ENCODE measurements at regions not wholly inside any gene's neighbourhood (a gene's known extent, or its start where the extent isn't known, plus 50 kb on each side); places are given as distances from the start of the nearest gene placed in this dataset.

DNA sequence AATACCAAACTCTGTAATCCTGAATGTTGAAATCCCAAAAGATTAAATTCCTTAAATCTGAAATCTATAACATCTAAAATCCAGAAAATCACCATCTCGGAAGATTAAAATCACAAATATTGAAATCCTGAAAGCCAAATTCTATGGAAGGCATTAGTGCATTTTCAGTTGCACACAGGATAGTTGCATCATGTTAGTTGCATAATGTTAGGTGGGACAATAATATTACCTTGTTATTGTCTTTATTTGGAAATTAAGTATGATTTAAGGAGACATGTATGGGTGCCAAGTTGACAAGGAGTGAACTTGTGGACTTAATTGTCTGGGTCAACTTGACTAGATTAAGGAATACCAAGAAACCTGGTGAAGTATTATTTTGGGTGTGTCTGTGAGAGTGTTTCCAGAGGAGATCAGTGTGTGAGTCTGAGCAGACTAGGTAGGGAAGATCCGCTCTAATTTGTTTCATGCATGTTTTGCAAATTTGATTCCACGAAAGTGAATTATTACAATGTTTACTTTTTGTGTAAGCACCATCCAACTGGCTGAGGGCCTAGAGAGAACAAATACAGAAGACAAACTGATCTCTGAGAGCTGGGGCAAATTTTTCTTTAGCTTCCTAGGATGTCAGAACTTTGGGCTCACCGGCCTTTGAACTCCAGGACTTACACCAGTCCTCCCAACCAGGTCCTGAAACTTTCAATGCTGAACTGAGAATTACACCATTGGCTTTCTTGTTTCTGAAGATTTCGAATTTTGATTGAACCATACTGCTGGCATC, 545.1 kb upstream of the IRAK1BP1 start:
- TF ChIP-seq TCF12 (IDR thresholded peaks at IDR 0.05; ENCODE audit: low read depth) (no peak), CREB1 (IDR thresholded peaks at IDR 0.05; ENCODE audit: low read depth) (no peak), TEAD4 (IDR thresholded peaks at IDR 0.05) (no peak), EGR1 (IDR thresholded peaks at IDR 0.05) (no peak), FOXM1 (IDR thresholded peaks at IDR 0.05; ENCODE audit: borderline replicate concordance, low read depth) (no peak), EP300 (IDR thresholded peaks at IDR 0.05; ENCODE audit: borderline replicate concordance) (no peak), CEBPB (IDR thresholded peaks at IDR 0.05) (no peak)

DNA sequence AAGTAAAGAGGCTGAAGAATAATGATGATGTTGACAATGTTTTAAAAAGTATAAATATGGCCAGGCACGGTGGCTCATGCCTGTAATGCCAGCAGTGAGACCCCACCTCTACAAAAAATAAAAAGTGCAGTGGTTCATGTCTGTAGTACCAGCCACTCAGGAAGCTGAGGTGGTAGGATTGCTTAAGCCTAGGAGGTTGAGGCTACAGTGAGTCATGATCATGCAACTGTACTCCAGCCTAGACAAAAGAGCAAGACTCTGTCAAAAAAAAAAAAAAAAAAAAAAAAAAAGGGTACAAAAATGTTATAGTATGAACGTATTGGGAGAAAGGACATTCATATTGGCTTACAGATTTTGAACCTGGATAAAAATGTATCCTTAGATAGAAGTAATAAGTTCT, 543.1 kb upstream of the IRAK1BP1 start:
- TF ChIP-seq TEAD4 (IDR thresholded peaks at IDR 0.05) (no peak), CREB1 (IDR thresholded peaks at IDR 0.05; ENCODE audit: low read depth) (no peak), EGR1 (IDR thresholded peaks at IDR 0.05) (no peak), YY1 (IDR thresholded peaks at IDR 0.05; ENCODE audit: low read depth) (no peak), TAF1 (IDR thresholded peaks at IDR 0.05; ENCODE audit: low read depth) (no peak), RAD21 (IDR thresholded peaks at IDR 0.05; ENCODE audit: low read depth) (no peak), NFIC (IDR thresholded peaks at IDR 0.05) (no peak), ZBTB7A (IDR thresholded peaks at IDR 0.05; ENCODE audit: low read depth) (no peak), FOXM1 (IDR thresholded peaks at IDR 0.05; ENCODE audit: borderline replicate concordance, low read depth) (no peak), CEBPB (IDR thresholded peaks at IDR 0.05) (no peak), EP300 (IDR thresholded peaks at IDR 0.05; ENCODE audit: borderline replicate concordance) (no peak), TCF12 (IDR thresholded peaks at IDR 0.05; ENCODE audit: low read depth) (no peak)
- TF ChIP-seq, protein P1, sequence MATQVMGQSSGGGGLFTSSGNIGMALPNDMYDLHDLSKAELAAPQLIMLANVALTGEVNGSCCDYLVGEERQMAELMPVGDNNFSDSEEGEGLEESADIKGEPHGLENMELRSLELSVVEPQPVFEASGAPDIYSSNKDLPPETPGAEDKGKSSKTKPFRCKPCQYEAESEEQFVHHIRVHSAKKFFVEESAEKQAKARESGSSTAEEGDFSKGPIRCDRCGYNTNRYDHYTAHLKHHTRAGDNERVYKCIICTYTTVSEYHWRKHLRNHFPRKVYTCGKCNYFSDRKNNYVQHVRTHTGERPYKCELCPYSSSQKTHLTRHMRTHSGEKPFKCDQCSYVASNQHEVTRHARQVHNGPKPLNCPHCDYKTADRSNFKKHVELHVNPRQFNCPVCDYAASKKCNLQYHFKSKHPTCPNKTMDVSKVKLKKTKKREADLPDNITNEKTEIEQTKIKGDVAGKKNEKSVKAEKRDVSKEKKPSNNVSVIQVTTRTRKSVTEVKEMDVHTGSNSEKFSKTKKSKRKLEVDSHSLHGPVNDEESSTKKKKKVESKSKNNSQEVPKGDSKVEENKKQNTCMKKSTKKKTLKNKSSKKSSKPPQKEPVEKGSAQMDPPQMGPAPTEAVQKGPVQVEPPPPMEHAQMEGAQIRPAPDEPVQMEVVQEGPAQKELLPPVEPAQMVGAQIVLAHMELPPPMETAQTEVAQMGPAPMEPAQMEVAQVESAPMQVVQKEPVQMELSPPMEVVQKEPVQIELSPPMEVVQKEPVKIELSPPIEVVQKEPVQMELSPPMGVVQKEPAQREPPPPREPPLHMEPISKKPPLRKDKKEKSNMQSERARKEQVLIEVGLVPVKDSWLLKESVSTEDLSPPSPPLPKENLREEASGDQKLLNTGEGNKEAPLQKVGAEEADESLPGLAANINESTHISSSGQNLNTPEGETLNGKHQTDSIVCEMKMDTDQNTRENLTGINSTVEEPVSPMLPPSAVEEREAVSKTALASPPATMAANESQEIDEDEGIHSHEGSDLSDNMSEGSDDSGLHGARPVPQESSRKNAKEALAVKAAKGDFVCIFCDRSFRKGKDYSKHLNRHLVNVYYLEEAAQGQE (IDR thresholded peaks at IDR 0.05; ENCODE audit: low read depth) = no peak
- TF ChIP-seq, protein P2, sequence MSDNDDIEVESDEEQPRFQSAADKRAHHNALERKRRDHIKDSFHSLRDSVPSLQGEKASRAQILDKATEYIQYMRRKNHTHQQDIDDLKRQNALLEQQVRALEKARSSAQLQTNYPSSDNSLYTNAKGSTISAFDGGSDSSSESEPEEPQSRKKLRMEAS (IDR thresholded peaks at IDR 0.05) = no peak
- TF ChIP-seq, protein P3, sequence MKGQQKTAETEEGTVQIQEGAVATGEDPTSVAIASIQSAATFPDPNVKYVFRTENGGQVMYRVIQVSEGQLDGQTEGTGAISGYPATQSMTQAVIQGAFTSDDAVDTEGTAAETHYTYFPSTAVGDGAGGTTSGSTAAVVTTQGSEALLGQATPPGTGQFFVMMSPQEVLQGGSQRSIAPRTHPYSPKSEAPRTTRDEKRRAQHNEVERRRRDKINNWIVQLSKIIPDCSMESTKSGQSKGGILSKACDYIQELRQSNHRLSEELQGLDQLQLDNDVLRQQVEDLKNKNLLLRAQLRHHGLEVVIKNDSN (IDR thresholded peaks at IDR 0.05) = no peak

DNA sequence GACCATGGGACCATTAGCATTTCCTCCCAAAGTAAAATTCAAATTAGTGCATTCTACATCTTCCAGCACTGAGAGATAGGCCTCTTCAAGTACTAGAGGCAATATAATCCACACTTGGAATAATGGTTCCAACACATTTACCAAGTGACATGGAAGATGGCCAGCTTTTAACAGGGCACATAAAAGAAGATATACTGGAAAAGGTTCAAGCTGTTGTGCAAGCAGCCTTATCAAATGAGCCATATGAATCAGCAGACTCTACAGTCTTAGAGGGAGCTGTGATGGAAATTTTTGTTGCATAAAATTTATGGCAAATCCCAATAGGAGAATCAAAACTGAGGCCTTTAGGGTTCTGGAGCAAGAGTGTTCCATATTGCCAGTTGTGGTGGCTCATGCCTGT, 526.6 kb upstream of the IRAK1BP1 start:
- no peak for TF ChIP-seq EGR1 (IDR thresholded peaks at IDR 0.05)
- TF ChIP-seq TEAD4 (IDR thresholded peaks at IDR 0.05) = no peak
- TF ChIP-seq CEBPB (IDR thresholded peaks at IDR 0.05) = no peak
- no peak for TF ChIP-seq FOXM1 (IDR thresholded peaks at IDR 0.05; ENCODE audit: borderline replicate concordance, low read depth)
- no peak for TF ChIP-seq EP300 (IDR thresholded peaks at IDR 0.05; ENCODE audit: borderline replicate concordance)
- no peak for TF ChIP-seq RAD21 (IDR thresholded peaks at IDR 0.05; ENCODE audit: low read depth)
- TF ChIP-seq, protein P1 (IDR thresholded peaks at IDR 0.05; ENCODE audit: low read depth) = no peak
- TF ChIP-seq TCF12 (IDR thresholded peaks at IDR 0.05; ENCODE audit: low read depth) = no peak
- TF ChIP-seq, protein P2 (IDR thresholded peaks at IDR 0.05) = no peak
- no peak for TF ChIP-seq CREB1 (IDR thresholded peaks at IDR 0.05; ENCODE audit: low read depth)
- TF ChIP-seq, protein P3 (IDR thresholded peaks at IDR 0.05) = no peak
- TF ChIP-seq NFIC (IDR thresholded peaks at IDR 0.05) = no peak
- TF ChIP-seq TAF1 (IDR thresholded peaks at IDR 0.05; ENCODE audit: low read depth) = no peak
- TF ChIP-seq ZBTB7A (IDR thresholded peaks at IDR 0.05; ENCODE audit: low read depth) = no peak
- TF ChIP-seq YY1 (IDR thresholded peaks at IDR 0.05; ENCODE audit: low read depth) = no peak

DNA sequence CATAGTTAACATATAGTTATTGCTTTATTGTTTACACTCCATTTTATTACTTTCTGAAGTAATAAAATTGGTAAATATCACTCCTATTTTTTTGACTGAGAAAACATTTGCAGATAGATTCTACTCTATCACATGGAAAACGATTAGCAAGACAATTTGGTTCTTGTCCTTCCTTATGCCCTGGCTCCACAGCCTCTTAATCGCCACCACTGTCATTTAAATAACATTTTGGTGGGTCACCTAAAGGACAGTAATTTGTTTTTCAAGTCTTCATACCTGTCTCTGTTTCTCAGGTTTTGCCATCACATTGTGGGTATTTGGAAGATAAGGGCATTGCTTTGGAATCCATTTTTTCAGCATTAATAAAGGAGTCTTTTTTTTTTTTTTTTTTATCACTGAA, 521.5 kb upstream of the IRAK1BP1 start:
- TF ChIP-seq RAD21 (IDR thresholded peaks at IDR 0.05; ENCODE audit: low read depth) = no peak
- TF ChIP-seq, protein P1 (IDR thresholded peaks at IDR 0.05; ENCODE audit: low read depth) = no peak
- TF ChIP-seq, protein P3 (IDR thresholded peaks at IDR 0.05) = no peak
- no peak for TF ChIP-seq EGR1 (IDR thresholded peaks at IDR 0.05)
- no peak for TF ChIP-seq TEAD4 (IDR thresholded peaks at IDR 0.05)
- TF ChIP-seq, protein P2 (IDR thresholded peaks at IDR 0.05) = no peak
- no peak for TF ChIP-seq CEBPB (IDR thresholded peaks at IDR 0.05)
- no peak for TF ChIP-seq FOXM1 (IDR thresholded peaks at IDR 0.05; ENCODE audit: borderline replicate concordance, low read depth)
- TF ChIP-seq TCF12 (IDR thresholded peaks at IDR 0.05; ENCODE audit: low read depth) = no peak
- TF ChIP-seq TAF1 (IDR thresholded peaks at IDR 0.05; ENCODE audit: low read depth) = no peak
- TF ChIP-seq YY1 (IDR thresholded peaks at IDR 0.05; ENCODE audit: low read depth) = no peak
- TF ChIP-seq NFIC (IDR thresholded peaks at IDR 0.05) = no peak
- no peak for TF ChIP-seq CREB1 (IDR thresholded peaks at IDR 0.05; ENCODE audit: low read depth)
- TF ChIP-seq ZBTB7A (IDR thresholded peaks at IDR 0.05; ENCODE audit: low read depth) = no peak

All from Ishikawa (cell line).